Endothelial cell of umbilical vein (primary cell): ENCODE measurements at regions not wholly inside any gene's neighbourhood (a gene's known extent, or its start where the extent isn't known, plus 50 kb on each side); places are given as distances from the start of the nearest gene placed in this dataset.

Experiments used
- CTCF ChIP-seq, 2 donors: IDR thresholded peaks; 1 replicate in 1 of 2; 2 replicates in 1 of 2; pipeline ENCODE4 v1.5.1; 2011; ENCODE audit warnings: low read length in 2 of 2, mild to moderate bottlenecking in 2 of 2, moderate library complexity in 2 of 2, control low read depth in 1 of 2, inconsistent platforms in 1 of 2, low read depth in 1 of 2; ENCODE audit not compliant: insufficient read depth in 1 of 2; ENCODE audit errors: extremely low read depth in 1 of 2
- EZH2 ChIP-seq: IDR thresholded peaks from 2 replicates; pipeline ENCODE4 v1.6.1; 2012; ENCODE audit warnings: borderline replicate concordance, low read depth, mild to moderate bottlenecking, moderate library complexity, low read length, inconsistent platforms; ENCODE audit not compliant: severe bottlenecking
- FOS ChIP-seq: IDR thresholded peaks from 2 replicates; pipeline ENCODE4 v1.6.1; 2011; ENCODE audit warnings: mild to moderate bottlenecking, low read length, moderate library complexity, borderline replicate concordance; ENCODE audit not compliant: insufficient read depth
- GATA2 ChIP-seq: IDR thresholded peaks from 2 replicates; pipeline ENCODE4 v1.7.0; 2011; ENCODE audit warnings: low read depth, mild to moderate bottlenecking, moderate library complexity, mixed read lengths, low read length; ENCODE audit not compliant: insufficient read length, insufficient read depth
- MAX ChIP-seq: IDR thresholded peaks from 2 replicates; pipeline ENCODE4 v1.6.1; 2011; ENCODE audit not compliant: insufficient read depth, insufficient read length
- MYC ChIP-seq: IDR thresholded peaks from one replicate; pipeline ENCODE4 v1.6.1; 2011; ENCODE audit warnings: mild to moderate bottlenecking, low read depth, low read length
- POLR2A ChIP-seq: IDR thresholded peaks from 2 replicates; pipeline ENCODE4 v1.6.1; 2012; ENCODE audit warnings: low read depth, mild to moderate bottlenecking, control low read depth, low read length
- POLR2AphosphoS5 ChIP-seq: IDR thresholded peaks from 2 replicates; pipeline ENCODE4 v1.6.1; 2012; ENCODE audit warnings: low read depth, mild to moderate bottlenecking, control low read depth, low read length, moderate library complexity; ENCODE audit not compliant: insufficient read depth

- no peak for TF ChIP-seq POLR2A
- no peak for TF ChIP-seq CTCF (IDR thresholded peaks at IDR 0.05; ENCODE audit: extremely low read depth in 1 of 2, insufficient read depth in 1 of 2, low read depth in 1 of 2, low read length in 2 of 2)
- TF ChIP-seq EZH2: no peak
- TF ChIP-seq POLR2AphosphoS5: no peak
- no peak for TF ChIP-seq FOS
- TF ChIP-seq GATA2: no peak
- TF ChIP-seq MAX: no peak
- no peak for TF ChIP-seq MYC
Observed at GRCh38 chr6:97778290-97779038, 495.4 kb upstream of the MMS22L start.
